Psoas muscle (tissue), 7 donors: ENCODE measurements at regions not wholly inside any gene's neighbourhood (a gene's known extent, or its start where the extent isn't known, plus 50 kb on each side); places are given as distances from the start of the nearest gene placed in this dataset.

Experiments used
- ATAC-seq, 4 donors: fragments of 200-7000 bp; cut with Tn5 transposase; one replicate each; pipeline ENCODE4 v1.9.1; 2020; ENCODE audit warnings: moderate library complexity in 3 of 4, mild to moderate bottlenecking in 2 of 4
- DNase-seq, 2 donors: peaks; one replicate each; pipeline ENCODE4 v3.0.0-alpha.2; 2020
- H3K27ac ChIP-seq: fragments of 200-600 bp; one replicate; pipeline ENCODE4 v1.8.0; 2022
- H3K27me3 ChIP-seq, 3 donors: fragments of 200-600 bp in 1 of 3; one replicate each; pipeline versions ENCODE4 v1.6.1 to v1.8.0; 2013 to 2022; ENCODE audit warnings: low read length in 2 of 3, mild to moderate bottlenecking in 2 of 3, moderate library complexity in 1 of 3; ENCODE audit not compliant: insufficient read depth in 3 of 3
- H3K36me3 ChIP-seq, 2 donors: fragments of 200-600 bp in 1 of 2; one replicate each; pipeline versions ENCODE4 v1.6.1 to v1.8.0; 2013 to 2022; ENCODE audit warnings: low read depth in 1 of 2, mild to moderate bottlenecking in 1 of 2, moderate library complexity in 1 of 2; ENCODE audit not compliant: insufficient read depth in 1 of 2
- H3K4me1 ChIP-seq: fragments of 200-600 bp; one replicate; pipeline ENCODE4 v1.8.0; 2022
- H3K4me3 ChIP-seq: fragments of 200-600 bp; one replicate; pipeline ENCODE4 v1.8.0; 2022; ENCODE audit warnings: mild to moderate bottlenecking
- H3K9me3 ChIP-seq: fragments of 200-600 bp; one replicate; pipeline ENCODE4 v1.8.0; 2022
- WGBS, 3 donors: extraction: QIAGEN DNeasy Blood & Tissue Kit; methylation state at CpG; one replicate each; pipeline versions ENCODE4 v1.1.6 to v1.1.7; 2013; 5-methylcytosine and 5-hydroxymethylcytosine counted together
- intact Hi-C, 2 donors: fragments of 100-400 bp; cut with DNase I; formaldehyde crosslinking; loops; one replicate each; pipeline versions ENCODE4 v1.11.0 to v1.14.2; 2022
- TF ChIP-seq, protein P1 (sequence below): fragments of 200-600 bp; IDR thresholded peaks from one replicate; pipeline ENCODE4 v1.8.0; 2022; ENCODE audit warnings: antibody characterized with exemption
- donor health status: healthy with polysubstance abuse.
- donor health status: DM: no; HTN: no; CAD: no; lungs with moderate emphysema.
- donor health status: Bipolar disorder and iron deficiency.
- donor health status: healthy.
- donor health status: DM: yes; HTN: yes; CAD: no.
- donor health status: DM: no; HTN: no; CAD: no.
- donor health status: DM: yes; HTN: yes; CAD: no.

DNA sequence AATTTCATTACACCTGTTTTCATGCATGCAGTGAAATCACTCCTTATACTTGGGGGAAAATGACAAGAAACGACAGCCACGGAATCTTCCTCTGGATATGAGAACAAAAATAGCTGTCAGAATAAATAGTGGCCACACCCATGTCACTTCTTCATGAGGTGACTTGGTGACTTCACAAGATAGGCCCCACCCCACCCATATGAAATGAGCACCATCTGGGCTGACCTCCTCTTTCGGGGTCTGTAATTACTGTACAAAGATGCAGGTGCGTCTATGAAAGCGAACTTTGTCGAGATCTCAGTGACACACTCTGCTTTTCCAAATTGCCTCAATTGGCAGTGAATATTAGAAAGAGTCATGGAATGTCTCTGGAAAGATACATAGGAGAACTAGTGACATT is 184.2 kb upstream of the CCN2 start:
- no peaks in the 10 kb centered on the region for H3K4me1 ChIP-seq
- TF ChIP-seq, protein P1, sequence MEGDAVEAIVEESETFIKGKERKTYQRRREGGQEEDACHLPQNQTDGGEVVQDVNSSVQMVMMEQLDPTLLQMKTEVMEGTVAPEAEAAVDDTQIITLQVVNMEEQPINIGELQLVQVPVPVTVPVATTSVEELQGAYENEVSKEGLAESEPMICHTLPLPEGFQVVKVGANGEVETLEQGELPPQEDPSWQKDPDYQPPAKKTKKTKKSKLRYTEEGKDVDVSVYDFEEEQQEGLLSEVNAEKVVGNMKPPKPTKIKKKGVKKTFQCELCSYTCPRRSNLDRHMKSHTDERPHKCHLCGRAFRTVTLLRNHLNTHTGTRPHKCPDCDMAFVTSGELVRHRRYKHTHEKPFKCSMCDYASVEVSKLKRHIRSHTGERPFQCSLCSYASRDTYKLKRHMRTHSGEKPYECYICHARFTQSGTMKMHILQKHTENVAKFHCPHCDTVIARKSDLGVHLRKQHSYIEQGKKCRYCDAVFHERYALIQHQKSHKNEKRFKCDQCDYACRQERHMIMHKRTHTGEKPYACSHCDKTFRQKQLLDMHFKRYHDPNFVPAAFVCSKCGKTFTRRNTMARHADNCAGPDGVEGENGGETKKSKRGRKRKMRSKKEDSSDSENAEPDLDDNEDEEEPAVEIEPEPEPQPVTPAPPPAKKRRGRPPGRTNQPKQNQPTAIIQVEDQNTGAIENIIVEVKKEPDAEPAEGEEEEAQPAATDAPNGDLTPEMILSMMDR: no peak
- DNase-seq (no peak), ATAC-seq (no peak)
- 82 to 85% (median 85%) methylated on average over 6 of the region's 6 CpGs for WGBS, 3 donors
- no peaks in the 10 kb centered on the region for H3K9me3 ChIP-seq
- no peaks in the 10 kb centered on the region for H3K27me3 ChIP-seq
- H3K27ac ChIP-seq: no peak overlapping the region
- H3K4me3 ChIP-seq: no peak overlapping the region
- H3K36me3 ChIP-seq: no peaks in the 10 kb centered on the region
- intact Hi-C loops: no loop called here

- no peak for ATAC-seq
- Histone ChIP-seq H3K4me3 (no peak overlapping the region), H3K27ac (peak overlapping the region; percentile 6), H3K9me3 (no peaks in the 10 kb centered on the region), H3K4me1 (no peaks in the 10 kb centered on the region), H3K36me3 (no peaks in the 10 kb centered on the region), H3K27me3 (no peaks in the 10 kb centered on the region)
- DNase-seq: peak in 1 of 2 donors; percentile 15
- WGBS, 3 donors: 67 to 74% (median 69%) methylated on average over 5 of the region's 5 CpGs
- intact Hi-C loops: no loop called here
- TF ChIP-seq, protein P1: no peak
These were observed 182.7 kb upstream of the CCN2 start for GRCh38 chr6:132133736-132134445.

- intact Hi-C loops: no loop called here
- Histone ChIP-seq H3K4me3 (no peak overlapping the region), H3K9me3 (no peaks in the 10 kb centered on the region), H3K27ac (peak overlapping the region; percentile 58), H3K4me1 (no peaks in the 10 kb centered on the region), H3K36me3 (no peaks in the 10 kb centered on the region), H3K27me3 (no peaks in the 10 kb centered on the region)
- ATAC-seq: peak in 1 of 4 donors; percentile 39
- TF ChIP-seq, protein P1: no peak
- 62 to 65% (median 64%) methylated on average over 3 of the region's 3 CpGs for WGBS, 3 donors
- no peak for DNase-seq
These were observed 181.9 kb upstream of the CCN2 start for GRCh38 chr6:132132924-132133639.

- intact Hi-C loops: no loop called here
- ATAC-seq (no peak), DNase-seq (no peak)
- H3K9me3 ChIP-seq: no peaks in the 10 kb centered on the region
- no peaks in the 10 kb centered on the region for H3K36me3 ChIP-seq
- H3K4me3 ChIP-seq: no peak overlapping the region
- TF ChIP-seq, protein P1: no peak
- 42 to 48% (median 45%) methylated on average over 2 of the region's 2 CpGs for WGBS, 3 donors
- no peaks in the 10 kb centered on the region for H3K4me1 ChIP-seq
- no peaks in the 10 kb centered on the region for H3K27me3 ChIP-seq
- H3K27ac ChIP-seq: peak overlapping the region; percentile 58
These were observed 181.2 kb upstream of the CCN2 start for GRCh38 chr6:132132422-132132821.
